H1 (cell line): ENCODE measurements at regions not wholly inside any gene's neighbourhood (a gene's known extent, or its start where the extent isn't known, plus 50 kb on each side); places are given as distances from the start of the nearest gene placed in this dataset.
"Not testable (repeated sequence)": the region's sequence is repeated elsewhere in the genome, so short reads cannot be mapped to it uniquely, and the experiment has no call there.

Experiments
- ATF2 ChIP-seq: IDR thresholded peaks from 2 replicates; pipeline ENCODE4 v1.6.1; 2012; ENCODE audit warnings: low read length, inconsistent platforms
- ATF3 ChIP-seq: IDR thresholded peaks from 2 replicates; pipeline ENCODE4 v1.6.1; 2011; ENCODE audit warnings: low read depth, mild to moderate bottlenecking, low read length; ENCODE audit not compliant: insufficient read depth
- BRCA1 ChIP-seq: IDR thresholded peaks from 2 replicates; pipeline ENCODE4 v1.6.1; 2012; ENCODE audit warnings: low read depth, low read length, improper control_type of control experiment
- CEBPB ChIP-seq: IDR thresholded peaks from 2 replicates; pipeline ENCODE4 v1.6.1; 2012; ENCODE audit warnings: low read depth, low read length
- CTCF ChIP-seq, 3 experiments: IDR thresholded peaks; 1 replicate in 2 of 3; 2 replicates in 1 of 3; pipeline versions ENCODE4 v1.5.1 to v1.6.1; 2011; ENCODE audit warnings: low read length in 3 of 3, mild to moderate bottlenecking in 3 of 3, inconsistent platforms in 2 of 3, low read depth in 1 of 3, moderate library complexity in 1 of 3; ENCODE audit not compliant: insufficient read depth in 1 of 3; ENCODE audit errors: control extremely low read depth in 1 of 3
- EP300 ChIP-seq, 2 experiments: IDR thresholded peaks; 1 replicate in 1 of 2; 2 replicates in 1 of 2; pipeline ENCODE4 v1.6.1; 2011 to 2012; ENCODE audit warnings: low read depth in 2 of 2, low read length in 2 of 2, mild to moderate bottlenecking in 2 of 2, borderline replicate concordance in 1 of 2, inconsistent platforms in 1 of 2, moderate library complexity in 1 of 2
- EZH2 ChIP-seq: fragments of 200-600 bp; sonication (generic); IDR thresholded peaks from 2 replicates; pipeline ENCODE4 v1.7.1; 2012; ENCODE audit warnings: low read depth, mild to moderate bottlenecking, moderate library complexity, low read length, inconsistent platforms; ENCODE audit not compliant: severe bottlenecking
- GABPA ChIP-seq: IDR thresholded peaks from 2 replicates; pipeline ENCODE4 v1.6.1; 2011; ENCODE audit warnings: mild to moderate bottlenecking, low read length, moderate library complexity, borderline replicate concordance; ENCODE audit not compliant: insufficient read depth
- KDM5A ChIP-seq: fragments of 200-600 bp; IDR thresholded peaks from 2 replicates; pipeline ENCODE4 v1.7.1; 2012; ENCODE audit warnings: mild to moderate bottlenecking, low read length, inconsistent platforms, mixed read lengths
- MAFK ChIP-seq: IDR thresholded peaks from 2 replicates; pipeline ENCODE4 v1.6.1; 2012; ENCODE audit warnings: low read depth, mild to moderate bottlenecking, improper control_type of control experiment, low read length
- PHF8 ChIP-seq: fragments of 200-600 bp; sonication (generic); conservative IDR thresholded peaks from 2 replicates; pipeline ENCODE4 v1.7.1; 2012; ENCODE audit warnings: low read depth, mild to moderate bottlenecking, inconsistent platforms, low read length, moderate library complexity
- POLR2AphosphoS5 ChIP-seq: IDR thresholded peaks from 2 replicates; pipeline ENCODE4 v1.6.1; 2011; ENCODE audit warnings: low read depth, low read length
- SP1 ChIP-seq: IDR thresholded peaks from 2 replicates; pipeline ENCODE4 v1.6.1; 2011; ENCODE audit warnings: low read depth, low read length
- YY1 ChIP-seq: IDR thresholded peaks from 2 replicates; pipeline ENCODE4 v1.6.1; 2011; ENCODE audit warnings: low read depth, mild to moderate bottlenecking, low read length

- TF ChIP-seq POLR2AphosphoS5; BRCA1; ATF3; ATF2; CEBPB; CTCF (IDR thresholded peaks at IDR 0.05; ENCODE audit: control extremely low read depth in 1 of 3, insufficient read depth in 1 of 3, low read depth in 1 of 3, low read length in 3 of 3); GABPA; SP1; MAFK; EP300 (IDR thresholded peaks at IDR 0.05; ENCODE audit: borderline replicate concordance in 1 of 2, low read depth in 2 of 2, low read length in 2 of 2); YY1; EZH2; KDM5A; PHF8: not testable (repeated sequence)
Measured at GRCh38 chr20:28564688-28565463, 2692.6 kb upstream of the DEFB115 start.
